Testis (tissue), 2 donors: ENCODE measurements at regions not wholly inside any gene's neighbourhood (a gene's known extent, or its start where the extent isn't known, plus 50 kb on each side); places are given as distances from the start of the nearest gene placed in this dataset.
A peak's percentile ranks its signal among the peaks of the same experiment; 100 is the strongest.
"Not testable (repeated sequence)": the region's sequence is repeated elsewhere in the genome, so short reads cannot be mapped to it uniquely, and the experiment has no call there.

Experiments used
- DNase-seq: peaks from one replicate; pipeline ENCODE4 v3.0.0-alpha.2; 2019
- H3K27ac ChIP-seq, 2 donors: fragments of 200-600 bp; sonication (generic); one replicate each; pipeline ENCODE4 v1.5.1; 2019
- H3K27me3 ChIP-seq: fragments of 200-600 bp; sonication (generic); one replicate; pipeline ENCODE4 v1.5.1; 2019
- H3K36me3 ChIP-seq: fragments of 200-600 bp; sonication (generic); one replicate; pipeline ENCODE4 v1.5.1; 2017; ENCODE audit warnings: low read depth; ENCODE audit errors: missing control alignments
- H3K4me1 ChIP-seq: fragments of 200-600 bp; sonication (generic); one replicate; pipeline ENCODE4 v1.5.1; 2019
- H3K4me3 ChIP-seq, 2 donors: fragments of 200-600 bp; sonication (generic); one replicate each; pipeline ENCODE4 v1.5.1; 2017 to 2019
- H3K9me3 ChIP-seq: fragments of 200-600 bp; sonication (generic); one replicate; pipeline ENCODE4 v1.5.1; 2017
- POLR2A ChIP-seq: fragments of 450-650 bp; IDR thresholded peaks from one replicate; pipeline ENCODE4 v1.6.1; 2017; ENCODE audit warnings: antibody characterized with exemption, mild to moderate bottlenecking, moderate library complexity
- WGBS, 2 donors: methylation state at CpG; one replicate each; pipeline ENCODE4 v1.1.5; 2018; 5-methylcytosine and 5-hydroxymethylcytosine counted together
- intact Hi-C: fragments of 100-400 bp; cut with DNase I; formaldehyde crosslinking; loops from one replicate; pipeline ENCODE4 v1.15.1; 2023; ENCODE audit warnings: low total_unique reads
- TF ChIP-seq, protein P1 (sequence below), 3 experiments: fragments of 450-650 bp in 2 of 3; fragments of 200-600 bp in 1 of 3; sonication (generic) in 1 of 3; IDR thresholded peaks; one replicate each; pipeline ENCODE4 v1.5.1; 2016 to 2019; ENCODE audit warnings: antibody characterized with exemption in 3 of 3, mild to moderate bottlenecking in 2 of 3, moderate library complexity in 1 of 3

DNA sequence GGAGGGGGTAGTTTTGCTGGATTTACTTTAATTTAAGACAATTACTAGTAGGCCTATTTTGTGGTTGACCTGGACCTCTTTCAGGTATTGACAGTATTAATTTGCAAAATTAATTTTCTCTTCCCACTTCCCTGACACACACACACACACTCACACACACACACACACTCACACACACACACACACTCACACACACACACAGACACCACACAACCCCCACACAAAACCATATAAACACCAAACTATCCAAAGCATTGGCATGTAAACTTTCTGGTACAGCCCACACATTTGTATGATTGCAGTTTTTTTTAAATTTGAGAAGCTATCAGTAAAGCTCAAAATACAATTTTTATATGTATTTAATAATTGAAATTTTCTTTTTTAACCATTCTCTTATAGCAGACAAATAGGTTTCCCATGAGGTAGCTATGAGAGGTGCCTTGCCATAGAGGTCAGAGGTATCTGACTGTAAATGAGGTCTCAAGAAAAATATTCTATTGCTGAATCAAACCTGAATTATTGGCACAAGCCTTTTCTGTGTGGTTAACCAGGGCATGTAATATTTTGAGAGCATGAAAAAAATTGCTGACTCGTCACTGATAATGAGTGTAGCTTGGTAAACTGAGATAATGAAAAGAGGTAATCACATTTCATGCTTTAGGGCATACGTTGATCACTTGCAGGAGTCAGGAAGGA lies 306.5 kb downstream of the GATA3 start:
- 59 to 72% methylated on average over 2 of the region's 2 CpGs for WGBS, 2 donors
- Histone ChIP-seq H3K27me3 (no peaks in the 10 kb centered on the region), H3K9me3 (no peaks in the 10 kb centered on the region), H3K27ac (no peak overlapping the region), H3K36me3 (no peaks in the 10 kb centered on the region), H3K4me1 (peaks cover under 1% of the 10 kb centered on the region), H3K4me3 (no peak overlapping the region)
- TF ChIP-seq POLR2A = no peak
- TF ChIP-seq, protein P1, sequence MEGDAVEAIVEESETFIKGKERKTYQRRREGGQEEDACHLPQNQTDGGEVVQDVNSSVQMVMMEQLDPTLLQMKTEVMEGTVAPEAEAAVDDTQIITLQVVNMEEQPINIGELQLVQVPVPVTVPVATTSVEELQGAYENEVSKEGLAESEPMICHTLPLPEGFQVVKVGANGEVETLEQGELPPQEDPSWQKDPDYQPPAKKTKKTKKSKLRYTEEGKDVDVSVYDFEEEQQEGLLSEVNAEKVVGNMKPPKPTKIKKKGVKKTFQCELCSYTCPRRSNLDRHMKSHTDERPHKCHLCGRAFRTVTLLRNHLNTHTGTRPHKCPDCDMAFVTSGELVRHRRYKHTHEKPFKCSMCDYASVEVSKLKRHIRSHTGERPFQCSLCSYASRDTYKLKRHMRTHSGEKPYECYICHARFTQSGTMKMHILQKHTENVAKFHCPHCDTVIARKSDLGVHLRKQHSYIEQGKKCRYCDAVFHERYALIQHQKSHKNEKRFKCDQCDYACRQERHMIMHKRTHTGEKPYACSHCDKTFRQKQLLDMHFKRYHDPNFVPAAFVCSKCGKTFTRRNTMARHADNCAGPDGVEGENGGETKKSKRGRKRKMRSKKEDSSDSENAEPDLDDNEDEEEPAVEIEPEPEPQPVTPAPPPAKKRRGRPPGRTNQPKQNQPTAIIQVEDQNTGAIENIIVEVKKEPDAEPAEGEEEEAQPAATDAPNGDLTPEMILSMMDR (IDR thresholded peaks at IDR 0.05) = no peak
- no peak for DNase-seq
- intact Hi-C loops = no loop called here

DNA sequence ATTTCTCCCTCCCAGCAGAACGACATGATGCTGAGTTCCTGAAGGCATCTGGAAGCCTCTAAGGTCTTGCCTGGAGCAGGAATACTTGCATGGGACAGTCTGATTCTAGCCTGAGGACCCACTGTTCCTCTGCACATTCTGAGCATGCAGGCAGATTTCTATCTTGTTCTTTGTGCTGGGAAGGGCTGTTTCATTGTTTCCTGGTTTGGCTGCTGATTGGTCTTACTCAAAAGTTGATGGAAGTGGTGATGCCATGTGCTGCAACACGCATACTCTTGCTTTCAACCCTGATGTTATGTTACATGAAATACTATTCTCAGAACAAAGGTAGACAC lies 307.0 kb downstream of the GATA3 start:
- H3K4me1 ChIP-seq = peaks cover 6% of the 10 kb centered on the region
- 57 to 60% methylated on average over 2 of the region's 2 CpGs for WGBS, 2 donors
- no peaks in the 10 kb centered on the region for H3K9me3 ChIP-seq
- H3K36me3 ChIP-seq = no peaks in the 10 kb centered on the region
- H3K4me3 ChIP-seq = no peak overlapping the region
- DNase-seq = no peak
- no peak overlapping the region for H3K27ac ChIP-seq
- no peaks in the 10 kb centered on the region for H3K27me3 ChIP-seq
- no peak for TF ChIP-seq POLR2A
- TF ChIP-seq, protein P1 (IDR thresholded peaks at IDR 0.05) = no peak
- intact Hi-C loops = no loop called here

DNA sequence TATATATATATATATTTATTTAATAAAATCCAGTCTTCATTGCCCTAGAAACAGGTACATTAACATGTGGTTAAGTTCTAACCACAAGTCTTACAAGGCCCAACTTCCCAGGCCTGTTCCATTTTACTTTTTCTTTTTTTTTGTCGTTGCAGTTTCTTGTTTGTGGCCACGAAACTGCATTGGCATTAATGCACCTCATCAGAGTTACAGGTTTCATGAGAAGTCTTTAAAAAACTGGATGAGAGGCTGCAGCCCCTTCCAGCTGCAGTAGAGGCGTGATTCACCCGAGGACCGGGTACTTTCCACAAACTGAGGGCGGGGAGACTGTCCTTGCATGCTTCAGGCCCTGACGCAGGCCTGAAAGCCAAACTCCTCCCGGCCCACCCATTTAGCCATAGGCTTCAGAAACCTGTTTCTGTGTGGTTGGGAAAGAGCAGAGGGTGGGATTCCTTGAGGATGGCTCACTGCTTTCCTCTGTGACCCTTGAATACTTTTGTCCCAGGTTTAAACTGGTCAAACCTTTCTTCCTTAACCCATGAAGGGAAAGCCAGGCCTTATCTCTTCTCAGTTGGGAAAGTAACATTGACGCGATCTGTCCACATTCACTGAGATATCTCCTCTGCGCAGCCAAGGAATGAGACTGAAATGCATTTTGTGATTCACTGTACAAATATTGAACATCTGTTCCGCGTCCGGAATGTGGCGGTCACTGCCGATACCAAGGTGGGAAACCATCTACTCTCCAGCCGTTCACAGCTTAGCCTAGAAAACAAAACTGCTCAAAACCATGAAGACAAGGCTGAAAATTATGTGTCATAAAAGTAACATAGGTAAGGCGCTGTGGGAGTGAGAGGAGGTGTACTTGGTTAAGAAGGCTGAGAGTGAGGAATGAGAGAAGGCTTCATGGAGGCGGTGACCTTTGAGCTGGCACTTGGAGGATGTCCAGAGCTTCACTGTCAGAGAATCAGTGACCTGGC lies 311.7 kb downstream of the GATA3 start:
- no peaks in the 10 kb centered on the region for H3K9me3 ChIP-seq
- no peak overlapping the region for H3K4me3 ChIP-seq
- WGBS, 2 donors = 41 to 48% methylated on average over 19 of the region's 19 CpGs

DNA sequence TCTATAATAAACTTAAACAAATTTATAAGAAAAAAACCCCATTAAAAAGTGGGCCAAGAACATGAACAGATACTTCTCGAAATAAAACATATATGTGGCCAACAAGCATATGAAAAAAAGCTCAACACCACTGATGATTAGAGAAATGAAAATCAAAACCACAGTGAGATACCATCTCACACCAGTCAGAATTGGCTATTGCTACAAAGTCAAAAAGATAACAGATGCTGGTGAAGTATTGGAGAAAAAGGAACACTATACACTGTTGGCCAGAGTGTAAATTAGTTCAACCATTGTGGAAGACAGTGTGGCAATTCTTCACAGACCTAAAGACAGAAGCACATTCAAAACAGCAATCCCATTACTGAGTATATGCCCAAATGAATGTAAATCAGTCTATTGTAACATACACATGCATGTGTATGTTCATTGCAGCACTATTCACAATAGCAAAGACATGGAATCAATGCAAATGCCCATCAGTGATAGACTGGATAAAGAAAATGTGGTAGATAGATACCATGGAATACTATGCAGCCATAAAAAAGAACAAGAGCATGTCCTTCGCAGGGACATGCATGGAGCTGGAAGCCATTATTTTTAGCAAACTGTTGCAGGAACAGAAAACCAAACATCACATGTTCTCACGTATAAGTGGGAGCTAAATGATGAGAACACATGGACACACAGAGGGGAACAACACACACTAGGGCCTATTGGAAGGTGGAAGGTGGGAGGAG lies 313.4 kb downstream of the GATA3 start:
- H3K4me1 ChIP-seq, H3K27ac ChIP-seq: not testable (repeated sequence)
- WGBS, 2 donors = 90 to 94% methylated on average over 3 of the region's 3 CpGs

More for the DNA sequence above, 311.7 kb downstream of the GATA3 start:
- H3K36me3 ChIP-seq = no peaks in the 10 kb centered on the region
- intact Hi-C loops = no loop called here
- peak overlapping the region in 1 of 2 donors; percentile 39 for H3K27ac ChIP-seq
- peak; percentile 65 for DNase-seq
- H3K27me3 ChIP-seq = no peaks in the 10 kb centered on the region
- peaks cover 7% of the 10 kb centered on the region for H3K4me1 ChIP-seq
- TF ChIP-seq POLR2A = no peak
- TF ChIP-seq, protein P1 (IDR thresholded peaks at IDR 0.05) = no peak

DNA sequence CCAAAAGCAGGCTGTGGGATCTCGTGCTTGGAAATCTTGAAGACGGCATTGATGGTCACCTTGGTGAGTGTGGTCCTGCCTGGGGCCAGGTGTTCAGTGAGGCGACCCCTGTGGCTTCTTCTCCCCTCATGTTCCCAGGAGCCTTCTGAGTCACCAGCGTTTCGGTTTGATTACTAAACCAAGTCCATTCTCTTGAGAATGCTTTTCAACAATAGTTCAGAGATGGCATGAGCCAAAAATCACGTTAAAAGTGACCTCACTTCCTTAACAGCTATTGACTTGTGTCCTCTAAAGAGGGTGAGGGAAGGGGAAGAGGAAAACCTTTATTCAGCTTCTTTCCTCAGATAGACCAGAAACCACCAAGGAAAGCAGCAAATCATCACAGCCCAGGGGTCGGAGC lies 315.2 kb downstream of the GATA3 start:
- DNase-seq = no peak
- Histone ChIP-seq H3K27me3 (no peaks in the 10 kb centered on the region), H3K4me3 (no peak overlapping the region), H3K9me3 (no peaks in the 10 kb centered on the region), H3K4me1 (peaks cover 7% of the 10 kb centered on the region), H3K27ac (no peak overlapping the region), H3K36me3 (no peaks in the 10 kb centered on the region)
- WGBS, 2 donors = 81 to 86% methylated on average over 7 of the region's 7 CpGs
- TF ChIP-seq, protein P1 (IDR thresholded peaks at IDR 0.05) = no peak
- no peak for TF ChIP-seq POLR2A
- intact Hi-C loops = no loop called here

More for the DNA sequence above, 313.4 kb downstream of the GATA3 start:
- DNase-seq, H3K36me3 ChIP-seq, H3K4me3 ChIP-seq, intact Hi-C loops, H3K27me3 ChIP-seq, H3K9me3 ChIP-seq: not testable (repeated sequence)
